ENCODE measurements at regions not wholly inside any gene's neighbourhood (a gene's known extent, or its start where the extent isn't known, plus 50 kb on each side); places are given as distances from the start of the nearest gene placed in this dataset.
"Not testable (repeated sequence)": the region's sequence is repeated elsewhere in the genome, so short reads cannot be mapped to it uniquely, and the experiment has no call there.

- Histone ChIP-seq H3K27ac (no peak overlapping the region), H3K4me1 (replicated peaks in 1 of 2) (peaks cover 0 to 11% of the 10 kb centered on the region in 2 donors), H3K4me3 (no peak overlapping the region)
- in situ Hi-C loops (cut with MboI; ENCODE audit: low pct_unique_long_range_greater_than_20kb in 2 of 9, low sequenced_read_pairs in 9 of 9, unreplicated experiment in 9 of 9), result no loop called here
- 0 to 92% (median 55%) methylated on average over 1 to 4 of the region's 4 CpGs for WGBS, 10 experiments
- peak in 1 of 8 experiments; percentile 57 for ATAC-seq (replicated peaks in 6 of 8)
These were observed 738.6 kb downstream of the GALC start for GRCh38 chr14:87254331-87254874.

- H3K4me1 ChIP-seq (replicated peaks in 1 of 2), result peaks cover 0 to 11% of the 10 kb centered on the region in 2 donors
- ATAC-seq (replicated peaks in 6 of 8); H3K4me3 ChIP-seq; in situ Hi-C loops (cut with MboI; ENCODE audit: low pct_unique_long_range_greater_than_20kb in 2 of 9, low sequenced_read_pairs in 9 of 9, unreplicated experiment in 9 of 9); H3K27ac ChIP-seq: not testable (repeated sequence)
- 0 to 80% (median 48%) methylated on average over 1 of the region's 3 CpGs; no CpG with 5 or more reads in 6 of the 10 experiments for WGBS, 10 experiments
These were observed 739.2 kb downstream of the GALC start for GRCh38 chr14:87253791-87254190.

- in situ Hi-C loops (cut with MboI; ENCODE audit: low pct_unique_long_range_greater_than_20kb in 2 of 9, low sequenced_read_pairs in 9 of 9, unreplicated experiment in 9 of 9), result no loop called here
- WGBS, 10 experiments, result 0 to 100% (median 60%) methylated on average over 1 to 5 of the region's 5 CpGs; no CpG with 5 or more reads in 3 of the 10 experiments
These were observed 740.9 kb downstream of the GALC start for GRCh38 chr14:87252103-87252502.

GRCh38 chr14:87251011-87251410 lies 742.0 kb downstream of the GALC start:
- Histone ChIP-seq H3K4me3 (no peak overlapping the region), H3K4me1 (replicated peaks in 1 of 2) (peaks cover 0 to 11% of the 10 kb centered on the region in 2 donors), H3K27ac (no peak overlapping the region)
- in situ Hi-C loops (cut with MboI; ENCODE audit: low pct_unique_long_range_greater_than_20kb in 2 of 9, low sequenced_read_pairs in 9 of 9, unreplicated experiment in 9 of 9), result no loop called here
- no peak for ATAC-seq (replicated peaks in 6 of 8)

More at GRCh38 chr14:87252103-87252502, 740.9 kb downstream of the GALC start:
- no peak for ATAC-seq (replicated peaks in 6 of 8)
- H3K4me1 ChIP-seq (replicated peaks in 1 of 2), result peaks cover 0 to 11% of the 10 kb centered on the region in 2 donors
- no peak overlapping the region for H3K4me3 ChIP-seq
- no peak overlapping the region for H3K27ac ChIP-seq

GRCh38 chr14:87241018-87241768 lies 751.8 kb downstream of the GALC start:
- no peak overlapping the region for H3K4me3 ChIP-seq
- in situ Hi-C loops (cut with MboI; ENCODE audit: low pct_unique_long_range_greater_than_20kb in 2 of 9, low sequenced_read_pairs in 9 of 9, unreplicated experiment in 9 of 9), result no loop called here
- no peak overlapping the region for H3K27ac ChIP-seq
- H3K4me1 ChIP-seq (replicated peaks in 1 of 2), result no peaks in the 10 kb centered on the region
- WGBS, 10 experiments, result 0 to 100% (median 79%) methylated on average over 1 to 3 of the region's 3 CpGs; no CpG with 5 or more reads in 1 of the 10 experiments
- no peak for ATAC-seq (replicated peaks in 6 of 8)

- H3K27ac ChIP-seq; in situ Hi-C loops (cut with MboI; ENCODE audit: low pct_unique_long_range_greater_than_20kb in 2 of 9, low sequenced_read_pairs in 9 of 9, unreplicated experiment in 9 of 9): not testable (repeated sequence)
- WGBS, 10 experiments, result 0 to 100% methylated on average over 1 of the region's 5 CpGs; no CpG with 5 or more reads in 8 of the 10 experiments
These were observed 752.7 kb downstream of the GALC start for GRCh38 chr14:87240319-87240718.

GRCh38 chr14:87233806-87234384 lies 759.1 kb downstream of the GALC start:
- in situ Hi-C loops (cut with MboI; ENCODE audit: low pct_unique_long_range_greater_than_20kb in 2 of 9, low sequenced_read_pairs in 9 of 9, unreplicated experiment in 9 of 9), result no loop called here
- no peak for ATAC-seq (replicated peaks in 6 of 8)
- no peaks in the 10 kb centered on the region for H3K4me1 ChIP-seq (replicated peaks in 1 of 2)
- WGBS, 10 experiments, result 18 to 100% (median 69%) methylated on average over 1 to 4 of the region's 4 CpGs; no CpG with 5 or more reads in 1 of the 10 experiments
- H3K4me3 ChIP-seq, result no peak overlapping the region
- no peak overlapping the region for H3K27ac ChIP-seq

More at GRCh38 chr14:87240319-87240718, 752.7 kb downstream of the GALC start:
- not testable (repeated sequence) for H3K4me3 ChIP-seq; ATAC-seq (replicated peaks in 6 of 8); H3K4me1 ChIP-seq (replicated peaks in 1 of 2)

- Histone ChIP-seq H3K4me1 (replicated peaks in 1 of 2) (no peaks in the 10 kb centered on the region), H3K4me3 (no peak overlapping the region), H3K27ac (no peak overlapping the region)
- WGBS, 10 experiments, result 17 to 95% (median 71%) methylated on average over 1 to 2 of the region's 2 CpGs; no CpG with 5 or more reads in 2 of the 10 experiments
- no peak for ATAC-seq (replicated peaks in 6 of 8)
- in situ Hi-C loops (cut with MboI; ENCODE audit: low pct_unique_long_range_greater_than_20kb in 2 of 9, low sequenced_read_pairs in 9 of 9, unreplicated experiment in 9 of 9), result no loop called here
These were observed 759.7 kb downstream of the GALC start for GRCh38 chr14:87233266-87233665.

GRCh38 chr14:87231336-87232026 lies 761.5 kb downstream of the GALC start:
- Histone ChIP-seq H3K4me1 (replicated peaks in 1 of 2) (no peaks in the 10 kb centered on the region), H3K4me3 (no peak overlapping the region), H3K27ac (no peak overlapping the region)
- peak in 1 of 8 experiments; percentile 40 for ATAC-seq (replicated peaks in 6 of 8)
- in situ Hi-C loops (cut with MboI; ENCODE audit: low pct_unique_long_range_greater_than_20kb in 2 of 9, low sequenced_read_pairs in 9 of 9, unreplicated experiment in 9 of 9), result no loop called here
- WGBS, 10 experiments, result 24 to 100% (median 83%) methylated on average over 1 to 3 of the region's 3 CpGs

- in situ Hi-C loops (cut with MboI; ENCODE audit: low pct_unique_long_range_greater_than_20kb in 2 of 9, low sequenced_read_pairs in 9 of 9, unreplicated experiment in 9 of 9), result no loop called here
- ATAC-seq (replicated peaks in 6 of 8), result no peak
- H3K27ac ChIP-seq, result no peak overlapping the region
- no peaks in the 10 kb centered on the region for H3K4me1 ChIP-seq (replicated peaks in 1 of 2)
- no peak overlapping the region for H3K4me3 ChIP-seq
These were observed 762.3 kb downstream of the GALC start for GRCh38 chr14:87230726-87231125.

- Histone ChIP-seq H3K27ac (no peak overlapping the region), H3K4me3 (no peak overlapping the region), H3K4me1 (replicated peaks in 1 of 2) (no peaks in the 10 kb centered on the region)
- in situ Hi-C loops (cut with MboI; ENCODE audit: low pct_unique_long_range_greater_than_20kb in 2 of 9, low sequenced_read_pairs in 9 of 9, unreplicated experiment in 9 of 9), result no loop called here
- 0 to 73% (median 49%) methylated on average over 1 of the region's 1 CpG; no CpG with 5 or more reads in 2 of the 10 experiments for WGBS, 10 experiments
- peak in 1 of 8 experiments; percentile 32 for ATAC-seq (replicated peaks in 6 of 8)
These were observed 763.9 kb downstream of the GALC start for GRCh38 chr14:87229131-87229530.

GRCh38 chr14:87217023-87217422 lies 776.0 kb downstream of the GALC start:
- H3K4me1 ChIP-seq (replicated peaks in 1 of 2), result no peaks in the 10 kb centered on the region
- in situ Hi-C loops (cut with MboI; ENCODE audit: low pct_unique_long_range_greater_than_20kb in 2 of 9, low sequenced_read_pairs in 9 of 9, unreplicated experiment in 9 of 9), result no loop called here
- H3K4me3 ChIP-seq, result no peak overlapping the region
- no peak overlapping the region for H3K27ac ChIP-seq
- ATAC-seq (replicated peaks in 6 of 8), result no peak
- 39 to 100% (median 81%) methylated on average over 1 to 3 of the region's 3 CpGs; no CpG with 5 or more reads in 4 of the 10 experiments for WGBS, 10 experiments

GRCh38 chr14:87214558-87214957 lies 778.4 kb downstream of the GALC start:
- no peak overlapping the region for H3K4me3 ChIP-seq
- in situ Hi-C loops (cut with MboI; ENCODE audit: low pct_unique_long_range_greater_than_20kb in 2 of 9, low sequenced_read_pairs in 9 of 9, unreplicated experiment in 9 of 9), result no loop called here
- no peaks in the 10 kb centered on the region for H3K4me1 ChIP-seq (replicated peaks in 1 of 2)
- no peak overlapping the region for H3K27ac ChIP-seq
- 14 to 100% (median 50%) methylated on average over 1 of the region's 1 CpG; no CpG with 5 or more reads in 5 of the 10 experiments for WGBS, 10 experiments
- peak in 2 of 8 experiments; percentile 51 to 87 for ATAC-seq (replicated peaks in 6 of 8)
